Lung (tissue), 11 donors: ENCODE measurements at regions not wholly inside any gene's neighbourhood (a gene's known extent, or its start where the extent isn't known, plus 50 kb on each side); places are given as distances from the start of the nearest gene placed in this dataset.

Experiments
- ATAC-seq: fragments of 200-7000 bp; cut with Tn5 transposase; one replicate; pipeline ENCODE4 v1.9.1; 2020; ENCODE audit warnings: moderate number of reproducible peaks; ENCODE audit not compliant: insufficient read depth, low FRiP score
- DNase-seq, 3 donors: peaks; one replicate each; pipeline ENCODE4 v3.0.0-alpha.2; 2013 to 2017
- H3K27ac ChIP-seq, 2 donors: one replicate each; pipeline ENCODE4 v1.5.1; 2013; ENCODE audit warnings: mild to moderate bottlenecking in 2 of 2, moderate library complexity in 2 of 2, control low read depth in 1 of 2, inconsistent platforms in 1 of 2, low read depth in 1 of 2, low read length in 1 of 2
- H3K27me3 ChIP-seq, 3 donors: one replicate each; pipeline ENCODE4 v1.5.1; 2013; ENCODE audit warnings: low read length in 2 of 3; ENCODE audit not compliant: control insufficient read depth in 3 of 3, insufficient read depth in 3 of 3
- H3K36me3 ChIP-seq, 4 donors: one replicate each; pipeline ENCODE4 v1.5.1; 2013; ENCODE audit warnings: low read length in 4 of 4, mild to moderate bottlenecking in 1 of 4, moderate library complexity in 1 of 4; ENCODE audit not compliant: control insufficient read depth in 4 of 4, insufficient read depth in 4 of 4
- H3K4me1 ChIP-seq, 5 donors: one replicate each; pipeline ENCODE4 v1.5.1; 2013; ENCODE audit warnings: low read length in 5 of 5, mild to moderate bottlenecking in 2 of 5, moderate library complexity in 1 of 5; ENCODE audit not compliant: control insufficient read depth in 5 of 5, insufficient read depth in 5 of 5
- H3K4me3 ChIP-seq: one replicate; pipeline ENCODE4 v1.5.1; 2013; ENCODE audit warnings: mild to moderate bottlenecking, control low read depth, moderate library complexity
- H3K9ac ChIP-seq, 2 donors: one replicate each; pipeline ENCODE4 v1.5.1; 2013; ENCODE audit warnings: low read length in 2 of 2, control low read depth in 1 of 2; ENCODE audit not compliant: insufficient read depth in 1 of 2
- H3K9me3 ChIP-seq, 4 donors: one replicate each; pipeline ENCODE4 v1.5.1; 2013; ENCODE audit warnings: low read length in 3 of 4, mild to moderate bottlenecking in 1 of 4, moderate library complexity in 1 of 4; ENCODE audit not compliant: control insufficient read depth in 4 of 4, insufficient read depth in 3 of 4
- CTCF ChIP-seq: IDR thresholded peaks from 2 replicates; pipeline ENCODE4 v1.5.1; 2012; ENCODE audit warnings: mild to moderate bottlenecking; ENCODE audit errors: control extremely low read depth, extremely low read depth
- WGBS, 2 donors: extraction: QIAGEN DNeasy Blood & Tissue Kit; methylation state at CpG; one replicate each; pipeline ENCODE4 v1.1.7; 2013; 5-methylcytosine and 5-hydroxymethylcytosine counted together
- donor health status: control.
- donor health status: control.
- donor health status: Bipolar disorder and iron deficiency.
- donor health status: healthy.
- donor health status: DM: yes; HTN: yes; CAD: no.

DNA sequence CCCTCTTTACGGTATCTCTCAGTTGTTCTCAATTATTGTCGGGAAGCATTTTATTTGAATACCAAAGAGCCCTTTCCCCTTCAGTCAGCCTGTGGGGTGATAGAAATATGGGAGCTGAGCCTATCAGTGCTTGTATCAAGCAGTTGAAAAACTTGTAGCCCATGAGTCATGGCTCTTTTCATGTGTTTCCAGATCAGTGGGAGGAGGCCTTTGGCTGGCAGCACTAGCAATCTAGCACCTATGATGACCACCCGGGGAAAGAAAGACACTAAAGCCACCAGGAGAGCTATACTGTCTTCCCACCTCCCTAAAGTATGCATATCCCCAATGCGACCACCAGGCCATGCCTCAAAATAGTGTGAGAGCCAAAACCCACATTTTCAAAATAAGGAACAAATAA lies 696.9 kb upstream of the C9orf72 start:
- 86% methylated on average over 4 of the region's 4 CpGs for WGBS, 2 donors
- DNase-seq: no peak
- no peak for TF ChIP-seq CTCF
- Histone ChIP-seq H3K27ac (no peak overlapping the region), H3K36me3 (no peaks in the 10 kb centered on the region), H3K27me3 (no peaks in the 10 kb centered on the region), H3K9ac (no peak overlapping the region), H3K4me1 (no peaks in the 10 kb centered on the region), H3K9me3 (no peaks in the 10 kb centered on the region), H3K4me3 (no peak overlapping the region)
- ATAC-seq: no peak

- Histone ChIP-seq H3K9me3 (peaks cover 0 to 2% (median 0%) of the 10 kb centered on the region in 4 donors), H3K27ac (no peak overlapping the region), H3K4me1 (no peaks in the 10 kb centered on the region), H3K4me3 (no peak overlapping the region), H3K9ac (no peak overlapping the region), H3K36me3 (no peaks in the 10 kb centered on the region), H3K27me3 (no peaks in the 10 kb centered on the region)
- ATAC-seq (no peak), DNase-seq (peak in 2 of 3 donors; percentile 6 to 15)
- no peak for TF ChIP-seq CTCF
- WGBS, 2 donors: 84 to 89% methylated on average over 4 of the region's 4 CpGs
Observed at GRCh38 chr9:28272127-28272526, 698.8 kb upstream of the C9orf72 start.

GRCh38 chr9:28287455-28287854 lies 714.2 kb upstream of the C9orf72 start:
- Histone ChIP-seq H3K27ac (no peak overlapping the region), H3K9ac (no peak overlapping the region), H3K36me3 (no peaks in the 10 kb centered on the region), H3K4me1 (no peaks in the 10 kb centered on the region), H3K4me3 (no peak overlapping the region), H3K9me3 (peaks cover 0 to 3% (median 0%) of the 10 kb centered on the region in 4 donors), H3K27me3 (no peaks in the 10 kb centered on the region)
- WGBS, 2 donors: 61% methylated on average over 4 of the region's 4 CpGs
- DNase-seq (no peak), ATAC-seq (no peak)
- TF ChIP-seq CTCF: no peak

GRCh38 chr9:28289746-28290145 lies 716.5 kb upstream of the C9orf72 start:
- Histone ChIP-seq H3K9ac (no peak overlapping the region), H3K4me3 (no peak overlapping the region), H3K27ac (no peak overlapping the region), H3K9me3 (peaks cover 0 to 3% (median 0%) of the 10 kb centered on the region in 4 donors), H3K4me1 (no peaks in the 10 kb centered on the region), H3K27me3 (no peaks in the 10 kb centered on the region), H3K36me3 (no peaks in the 10 kb centered on the region)
- ATAC-seq (no peak), DNase-seq (no peak)
- TF ChIP-seq CTCF: no peak
